SK-N-SH treated with all-trans-retinoic acid at 6 μM for 48 hours (cell line): ENCODE measurements at regions not wholly inside any gene's neighbourhood (a gene's known extent, or its start where the extent isn't known, plus 50 kb on each side); places are given as distances from the start of the nearest gene placed in this dataset.

Experiments used
- RARB ChIP-seq: fragments of 250-450 bp; sonication (Bioruptor Pico); IDR thresholded peaks from 2 replicates; pipeline ENCODE4 v1.8.0; 2021; ENCODE audit warnings: mild to moderate bottlenecking, moderate library complexity
- ZC3H10 ChIP-seq: fragments of 250-450 bp; sonication (Bioruptor Pico); IDR thresholded peaks from 2 replicates; pipeline ENCODE4 v1.5.1; 2021; ENCODE audit warnings: mild to moderate bottlenecking, moderate library complexity
- TF ChIP-seq, protein P1 (sequence below): fragments of 250-450 bp; sonication (Bioruptor Pico); IDR thresholded peaks from 2 replicates; pipeline ENCODE4 v1.5.0; 2020; ENCODE audit warnings: mild to moderate bottlenecking, moderate library complexity
- TF ChIP-seq, protein P2 (sequence below): fragments of 250-450 bp; sonication (Bioruptor Pico); IDR thresholded peaks from 2 replicates; pipeline ENCODE4 v1.5.1; 2021; ENCODE audit warnings: mild to moderate bottlenecking, moderate library complexity

DNA sequence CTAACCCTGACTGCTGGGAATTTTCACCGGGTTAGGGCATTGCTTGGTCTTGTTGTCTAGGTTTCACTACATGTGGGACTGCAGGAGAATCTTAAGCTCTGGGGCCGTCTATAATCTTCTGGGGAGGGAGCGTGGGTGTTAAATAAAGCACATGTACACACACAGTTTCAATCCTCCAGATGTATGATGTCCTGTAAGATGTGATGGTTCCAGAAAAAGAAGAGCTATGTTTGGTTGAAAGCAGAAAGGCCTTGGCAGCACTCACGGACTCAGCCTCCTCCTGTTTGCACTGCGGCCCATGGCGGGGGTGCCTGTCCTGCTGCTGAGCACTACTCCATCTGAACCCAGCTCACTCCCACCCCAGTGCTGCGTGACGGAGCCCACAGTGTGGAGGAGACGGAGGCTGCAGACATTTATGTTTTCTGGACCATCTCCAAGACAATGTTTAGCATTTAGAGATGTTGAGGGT is 343.5 kb downstream of the TEX29 start:
- TF ChIP-seq RARB (CRISPR knock-in tag) (no peak), ZC3H10 (CRISPR knock-in tag) (no peak)
- TF ChIP-seq, protein P1, sequence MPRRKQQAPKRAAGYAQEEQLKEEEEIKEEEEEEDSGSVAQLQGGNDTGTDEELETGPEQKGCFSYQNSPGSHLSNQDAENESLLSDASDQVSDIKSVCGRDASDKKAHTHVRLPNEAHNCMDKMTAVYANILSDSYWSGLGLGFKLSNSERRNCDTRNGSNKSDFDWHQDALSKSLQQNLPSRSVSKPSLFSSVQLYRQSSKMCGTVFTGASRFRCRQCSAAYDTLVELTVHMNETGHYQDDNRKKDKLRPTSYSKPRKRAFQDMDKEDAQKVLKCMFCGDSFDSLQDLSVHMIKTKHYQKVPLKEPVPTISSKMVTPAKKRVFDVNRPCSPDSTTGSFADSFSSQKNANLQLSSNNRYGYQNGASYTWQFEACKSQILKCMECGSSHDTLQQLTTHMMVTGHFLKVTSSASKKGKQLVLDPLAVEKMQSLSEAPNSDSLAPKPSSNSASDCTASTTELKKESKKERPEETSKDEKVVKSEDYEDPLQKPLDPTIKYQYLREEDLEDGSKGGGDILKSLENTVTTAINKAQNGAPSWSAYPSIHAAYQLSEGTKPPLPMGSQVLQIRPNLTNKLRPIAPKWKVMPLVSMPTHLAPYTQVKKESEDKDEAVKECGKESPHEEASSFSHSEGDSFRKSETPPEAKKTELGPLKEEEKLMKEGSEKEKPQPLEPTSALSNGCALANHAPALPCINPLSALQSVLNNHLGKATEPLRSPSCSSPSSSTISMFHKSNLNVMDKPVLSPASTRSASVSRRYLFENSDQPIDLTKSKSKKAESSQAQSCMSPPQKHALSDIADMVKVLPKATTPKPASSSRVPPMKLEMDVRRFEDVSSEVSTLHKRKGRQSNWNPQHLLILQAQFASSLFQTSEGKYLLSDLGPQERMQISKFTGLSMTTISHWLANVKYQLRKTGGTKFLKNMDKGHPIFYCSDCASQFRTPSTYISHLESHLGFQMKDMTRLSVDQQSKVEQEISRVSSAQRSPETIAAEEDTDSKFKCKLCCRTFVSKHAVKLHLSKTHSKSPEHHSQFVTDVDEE, result no peak
- TF ChIP-seq, protein P2, sequence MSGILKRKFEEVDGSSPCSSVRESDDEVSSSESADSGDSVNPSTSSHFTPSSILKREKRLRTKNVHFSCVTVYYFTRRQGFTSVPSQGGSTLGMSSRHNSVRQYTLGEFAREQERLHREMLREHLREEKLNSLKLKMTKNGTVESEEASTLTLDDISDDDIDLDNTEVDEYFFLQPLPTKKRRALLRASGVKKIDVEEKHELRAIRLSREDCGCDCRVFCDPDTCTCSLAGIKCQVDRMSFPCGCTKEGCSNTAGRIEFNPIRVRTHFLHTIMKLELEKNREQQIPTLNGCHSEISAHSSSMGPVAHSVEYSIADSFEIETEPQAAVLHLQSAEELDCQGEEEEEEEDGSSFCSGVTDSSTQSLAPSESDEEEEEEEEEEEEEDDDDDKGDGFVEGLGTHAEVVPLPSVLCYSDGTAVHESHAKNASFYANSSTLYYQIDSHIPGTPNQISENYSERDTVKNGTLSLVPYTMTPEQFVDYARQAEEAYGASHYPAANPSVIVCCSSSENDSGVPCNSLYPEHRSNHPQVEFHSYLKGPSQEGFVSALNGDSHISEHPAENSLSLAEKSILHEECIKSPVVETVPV (CRISPR knock-in tag), result no peak
